Colon (tissue), 2 donors: ENCODE measurements at regions not wholly inside any gene's neighbourhood (a gene's known extent, or its start where the extent isn't known, plus 50 kb on each side); places are given as distances from the start of the nearest gene placed in this dataset.
"Not testable (repeated sequence)": the region's sequence is repeated elsewhere in the genome, so short reads cannot be mapped to it uniquely, and the experiment has no call there.

Experiments used
- FAIRE-seq: peaks from 2 replicates; lab custom pipeline; 2012; peaks lifted over from hg19 to GRCh38; lab: Jason Lieb, UNC
- donor health status: control.
- donor health status: control.

DNA sequence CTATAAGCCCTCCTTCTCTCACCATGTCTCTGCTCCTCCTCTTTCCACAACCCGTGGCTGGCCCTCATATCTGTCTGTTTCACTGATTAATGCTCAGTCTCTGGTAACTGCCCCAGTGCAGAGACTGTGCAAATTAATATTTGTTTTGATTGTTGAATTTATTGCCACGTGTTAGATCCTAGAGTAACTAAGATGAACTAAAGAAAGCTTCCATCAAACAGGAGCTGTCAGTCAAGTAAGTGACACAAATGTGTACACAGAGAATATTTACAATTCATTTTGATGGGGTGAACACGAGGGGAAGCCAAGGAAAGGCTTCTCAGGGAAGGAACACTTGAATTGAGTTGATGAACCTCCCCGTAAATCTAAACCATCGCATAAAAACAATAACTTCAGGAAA is 182.5 kb downstream of the BAMBI start:
- no peak for FAIRE-seq

GRCh38 chr10:28862219-28862618 is 184.9 kb downstream of the BAMBI start:
- FAIRE-seq, result no peak

GRCh38 chr10:28869606-28870201 is 192.4 kb downstream of the BAMBI start:
- no peak for FAIRE-seq

- FAIRE-seq, result no peak
Observed at GRCh38 chr10:28871665-28872064, 194.3 kb downstream of the BAMBI start.

GRCh38 chr10:28872587-28873165 is 195.4 kb downstream of the BAMBI start:
- peak; percentile 41 for FAIRE-seq

DNA sequence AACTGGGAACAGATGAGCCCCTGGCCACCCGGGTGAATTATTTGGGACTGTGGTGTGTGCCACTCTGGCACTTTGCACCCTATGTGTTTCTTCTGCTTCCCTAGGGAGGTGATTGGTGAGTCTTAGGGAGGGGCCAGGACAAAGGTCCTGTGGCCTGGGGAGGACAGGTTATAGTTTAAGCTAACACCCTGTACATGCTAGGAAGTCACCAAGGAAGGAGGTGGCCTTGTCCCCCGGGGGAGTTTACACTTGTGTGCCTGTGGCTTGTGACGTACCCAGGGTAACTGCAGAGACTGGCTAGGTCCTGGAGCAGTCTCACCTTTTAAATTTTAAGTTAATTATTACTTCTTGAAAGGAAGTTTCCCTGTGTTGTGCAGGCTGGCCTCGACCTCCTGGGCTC is 196.2 kb downstream of the BAMBI start:
- FAIRE-seq, result no peak

GRCh38 chr10:28874210-28874609 is 196.9 kb downstream of the BAMBI start:
- FAIRE-seq, result no peak

DNA sequence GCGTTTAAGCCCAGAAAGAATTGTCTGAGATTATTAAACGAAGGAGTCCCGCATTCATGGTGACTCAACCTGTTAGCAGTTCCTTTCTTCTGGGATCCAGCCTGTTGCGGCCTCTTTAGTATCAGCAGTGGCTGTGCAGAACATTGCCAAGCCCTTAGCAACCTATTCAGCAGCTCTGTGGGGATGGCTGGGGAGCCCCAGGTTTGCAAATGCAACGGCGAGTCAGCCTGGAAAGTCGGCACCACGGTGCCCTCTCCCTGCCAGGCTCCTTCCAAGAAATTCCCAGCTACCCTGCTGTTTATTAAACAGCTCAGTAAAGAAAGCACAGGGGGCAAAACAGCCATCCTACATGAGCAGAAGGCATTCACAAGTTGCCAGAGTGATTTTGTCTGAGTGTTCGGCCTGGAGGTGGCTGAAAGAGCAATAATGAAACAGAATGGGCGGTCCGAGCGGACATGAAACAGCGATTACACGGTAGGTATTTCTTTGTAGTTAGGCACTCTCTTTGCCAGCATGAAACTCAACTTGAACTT is 198.3 kb downstream of the BAMBI start:
- no peak for FAIRE-seq

DNA sequence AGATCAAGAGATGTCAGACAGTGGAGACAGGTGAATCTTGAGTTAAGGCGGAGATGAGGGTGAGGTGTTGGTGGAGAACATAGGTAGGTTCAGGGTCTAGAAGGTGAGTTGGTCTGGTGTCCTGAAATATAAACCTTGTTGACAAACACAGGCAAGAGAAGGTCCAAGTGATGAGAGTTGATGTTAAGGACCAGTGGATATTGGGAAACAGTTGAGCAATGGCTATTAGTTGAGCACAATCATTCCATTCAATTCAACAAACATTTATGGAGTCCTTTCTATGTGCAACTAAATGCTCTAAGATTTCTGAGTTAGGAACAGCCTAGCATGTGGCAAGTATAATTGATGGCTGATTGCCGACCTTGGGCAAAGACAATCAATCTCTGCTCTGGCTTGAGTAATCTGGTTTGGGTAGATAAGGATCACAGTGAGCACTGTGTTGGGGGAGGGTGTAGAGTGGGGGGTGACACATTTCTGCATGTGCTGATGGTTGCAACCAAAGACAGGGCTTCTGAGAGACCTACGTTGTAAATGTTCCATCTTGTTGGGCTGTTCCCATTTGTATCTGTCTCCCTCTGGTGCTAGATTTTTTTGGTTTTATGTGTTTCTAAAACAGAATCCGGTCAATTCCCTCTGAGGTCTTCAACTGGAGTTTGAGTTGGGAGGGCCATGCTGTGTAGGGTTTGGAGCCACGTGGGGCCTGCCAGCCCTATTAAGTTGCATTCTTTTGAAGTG is 201.1 kb downstream of the BAMBI start:
- FAIRE-seq, result no peak

DNA sequence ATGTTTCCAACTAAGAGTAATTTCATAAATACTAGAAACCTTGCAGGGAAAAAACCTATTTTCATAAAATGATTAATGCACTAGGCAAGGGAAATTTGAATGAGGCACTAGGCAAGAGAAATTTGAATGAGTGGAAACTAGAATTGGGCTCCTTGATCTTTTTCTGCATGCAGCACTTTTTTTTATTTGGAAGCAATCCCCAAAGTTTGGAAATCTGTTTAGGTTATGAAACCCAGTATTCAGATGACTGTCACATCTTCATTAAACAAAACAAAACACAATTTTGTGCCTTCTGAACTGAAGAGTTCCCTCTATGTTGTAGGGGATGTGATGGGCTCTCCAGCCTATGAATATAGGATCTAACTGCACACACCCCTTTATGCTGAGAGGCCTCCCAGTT is 201.9 kb downstream of the BAMBI start:
- no peak for FAIRE-seq

GRCh38 chr10:28879875-28880682 is 202.8 kb downstream of the BAMBI start:
- FAIRE-seq, result no peak

DNA sequence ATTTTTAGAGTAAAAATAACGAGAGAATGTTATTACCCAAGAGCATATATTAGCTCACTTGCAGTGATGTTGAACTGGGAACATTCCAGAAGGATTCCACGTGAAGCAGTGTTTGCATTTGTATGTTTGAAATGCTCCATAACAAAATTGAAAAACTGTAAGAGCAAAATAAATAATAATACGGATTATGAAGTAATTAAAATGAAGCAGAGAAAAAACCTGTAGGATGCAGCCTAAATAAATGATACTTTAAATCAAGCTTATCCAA is 203.3 kb downstream of the BAMBI start:
- no peak for FAIRE-seq

- FAIRE-seq, result no peak
Observed at GRCh38 chr10:28881171-28881882, 204.0 kb downstream of the BAMBI start.

GRCh38 chr10:28883741-28884423 is 206.6 kb downstream of the BAMBI start:
- no peak for FAIRE-seq

- no peak for FAIRE-seq
Observed at GRCh38 chr10:28890121-28890950, 213.0 kb downstream of the BAMBI start.

- no peak for FAIRE-seq
Observed at GRCh38 chr10:28891058-28891713, 213.9 kb downstream of the BAMBI start.

DNA sequence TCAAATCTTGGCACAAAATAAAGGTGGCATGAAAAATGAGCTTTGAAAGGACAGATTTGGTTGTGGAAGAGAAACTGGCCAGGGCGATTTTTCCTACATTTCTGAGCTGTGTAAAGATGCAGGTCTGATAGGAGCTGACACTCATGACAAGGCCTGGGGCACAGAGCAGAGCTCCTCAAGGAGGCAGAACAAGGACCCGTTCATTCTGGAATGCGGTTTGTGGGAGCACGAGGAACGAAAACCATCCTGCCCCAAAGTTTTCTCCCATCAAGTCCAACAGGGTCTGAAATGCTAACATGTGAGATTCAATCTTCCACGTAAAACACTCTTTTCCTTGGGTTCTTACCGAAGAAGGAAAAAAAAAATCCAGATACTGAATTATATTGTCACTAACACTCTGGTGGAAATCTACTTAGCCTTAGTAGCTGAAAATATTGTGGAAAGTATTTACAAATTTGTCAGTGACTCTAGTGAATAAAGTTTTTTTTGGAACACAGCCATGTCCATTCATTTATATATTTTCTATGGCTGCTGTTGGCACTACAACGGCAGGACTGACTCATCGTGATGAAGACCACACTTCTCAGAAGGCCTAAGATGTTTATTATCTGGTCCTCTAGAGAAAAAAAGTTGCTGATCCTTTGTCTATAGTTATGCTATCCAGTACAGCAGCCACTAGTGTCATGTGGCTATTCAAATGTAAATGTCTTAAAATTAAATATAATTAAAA is 215.7 kb downstream of the BAMBI start:
- no peak for FAIRE-seq

DNA sequence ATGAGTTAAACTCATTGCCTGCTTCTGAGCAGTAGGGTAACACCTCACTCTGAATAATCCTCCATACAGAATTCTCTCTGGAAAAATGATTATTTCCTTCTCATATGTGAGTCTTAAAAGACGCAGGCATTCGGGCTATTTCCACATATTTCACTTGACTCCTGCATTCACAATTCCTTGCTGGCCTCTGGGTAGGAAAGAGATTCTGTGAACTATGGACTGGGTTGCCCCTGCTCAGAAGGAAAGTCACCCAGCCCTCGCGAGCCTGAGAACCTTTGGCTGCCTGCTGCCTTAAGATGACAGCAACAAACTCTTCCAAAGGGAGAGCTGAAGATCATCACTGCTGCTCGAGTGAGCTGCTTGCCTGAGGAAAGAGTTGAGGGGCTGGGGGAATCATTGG is 216.8 kb downstream of the BAMBI start:
- FAIRE-seq, result no peak

DNA sequence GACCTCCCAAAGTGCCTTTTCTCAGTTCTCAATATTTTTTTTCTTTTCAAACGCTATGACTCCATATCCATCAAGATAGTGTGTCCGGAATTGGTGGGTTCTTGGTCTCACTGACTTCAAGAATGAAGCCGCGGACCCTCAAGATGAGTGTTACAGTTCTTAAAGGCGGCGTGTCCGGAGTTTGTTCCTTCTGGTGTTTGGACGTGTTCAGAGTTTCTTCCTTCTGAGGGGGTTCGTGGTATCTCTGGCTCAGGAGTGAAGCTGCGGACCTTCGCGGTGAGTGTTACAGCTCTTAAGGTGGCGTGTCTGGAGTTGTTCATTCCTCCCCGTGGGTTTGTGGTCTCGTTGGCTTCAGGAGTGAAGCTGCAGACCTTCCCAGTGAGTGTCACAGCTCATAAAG is 218.3 kb downstream of the BAMBI start:
- FAIRE-seq, result not testable (repeated sequence)
